SH-SY5Y (cell line): ENCODE measurements at regions not wholly inside any gene's neighbourhood (a gene's known extent, or its start where the extent isn't known, plus 50 kb on each side); places are given as distances from the start of the nearest gene placed in this dataset.

Source experiments
- GATA2 ChIP-seq: IDR thresholded peaks from 2 replicates; pipeline ENCODE4 v1.6.1; 2011; ENCODE audit warnings: mild to moderate bottlenecking, low read depth, low read length
- GATA3 ChIP-seq: IDR thresholded peaks from 2 replicates; pipeline ENCODE4 v1.6.1; 2011; ENCODE audit warnings: low read depth, mild to moderate bottlenecking, low read length, moderate library complexity

GRCh38 chr16:73434621-73435020, 386.7 kb upstream of the ZFHX3 start:
- TF ChIP-seq GATA2 (no peak; the same call in 1 of the 2 replicates), GATA3 (no peak)
